ENCODE measurements at regions not wholly inside any gene's neighbourhood (a gene's known extent, or its start where the extent isn't known, plus 50 kb on each side); places are given as distances from the start of the nearest gene placed in this dataset.

DNA sequence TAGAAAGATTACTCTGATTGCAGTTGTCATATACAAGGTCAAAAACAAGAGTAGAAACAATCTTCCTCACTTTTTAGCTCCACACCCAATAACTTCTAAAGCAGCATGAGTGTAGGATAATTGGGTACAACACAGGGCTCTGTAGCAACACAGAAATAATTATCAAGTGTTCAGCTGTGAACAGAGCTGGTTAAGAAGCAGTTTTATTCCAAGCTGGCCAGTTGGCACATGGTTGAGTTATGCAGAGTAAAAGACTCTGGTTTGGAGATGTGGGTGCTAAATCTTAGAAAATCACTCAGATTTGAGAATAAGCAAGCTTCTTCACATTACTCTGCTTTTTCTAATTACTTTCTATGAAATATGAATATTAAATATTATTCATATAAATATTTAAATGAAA lies 118.5 kb downstream of the KIF2B start:
- TF ChIP-seq TEAD4 (IDR thresholded peaks at IDR 0.05) (no peak), TCF12 (IDR thresholded peaks at IDR 0.05; ENCODE audit: low read depth) (no peak), USF1 (IDR thresholded peaks at IDR 0.05) (no peak), EGR1 (IDR thresholded peaks at IDR 0.05) (no peak), CEBPB (IDR thresholded peaks at IDR 0.05) (no peak), FOXM1 (IDR thresholded peaks at IDR 0.05; ENCODE audit: borderline replicate concordance, low read depth) (no peak), RAD21 (IDR thresholded peaks at IDR 0.05; ENCODE audit: low read depth) (no peak), YY1 (IDR thresholded peaks at IDR 0.05; ENCODE audit: low read depth) (no peak), ZBTB7A (IDR thresholded peaks at IDR 0.05; ENCODE audit: low read depth) (no peak), NFIC (IDR thresholded peaks at IDR 0.05) (no peak), CREB1 (IDR thresholded peaks at IDR 0.05; ENCODE audit: low read depth) (no peak), REST (IDR thresholded peaks at IDR 0.05; ENCODE audit: low read depth) (no peak), TAF1 (IDR thresholded peaks at IDR 0.05; ENCODE audit: low read depth) (no peak), EP300 (IDR thresholded peaks at IDR 0.05; ENCODE audit: borderline replicate concordance) (no peak)
- TF ChIP-seq, protein P1, sequence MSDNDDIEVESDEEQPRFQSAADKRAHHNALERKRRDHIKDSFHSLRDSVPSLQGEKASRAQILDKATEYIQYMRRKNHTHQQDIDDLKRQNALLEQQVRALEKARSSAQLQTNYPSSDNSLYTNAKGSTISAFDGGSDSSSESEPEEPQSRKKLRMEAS (IDR thresholded peaks at IDR 0.05) = no peak

GRCh38 chr17:53942436-53942835 lies 119.7 kb downstream of the KIF2B start:
- TF ChIP-seq YY1 (IDR thresholded peaks at IDR 0.05; ENCODE audit: low read depth) (no peak), FOXM1 (IDR thresholded peaks at IDR 0.05; ENCODE audit: borderline replicate concordance, low read depth) (no peak), EGR1 (IDR thresholded peaks at IDR 0.05) (no peak), TEAD4 (IDR thresholded peaks at IDR 0.05) (no peak), RAD21 (IDR thresholded peaks at IDR 0.05; ENCODE audit: low read depth) (no peak), USF1 (IDR thresholded peaks at IDR 0.05) (no peak)

DNA sequence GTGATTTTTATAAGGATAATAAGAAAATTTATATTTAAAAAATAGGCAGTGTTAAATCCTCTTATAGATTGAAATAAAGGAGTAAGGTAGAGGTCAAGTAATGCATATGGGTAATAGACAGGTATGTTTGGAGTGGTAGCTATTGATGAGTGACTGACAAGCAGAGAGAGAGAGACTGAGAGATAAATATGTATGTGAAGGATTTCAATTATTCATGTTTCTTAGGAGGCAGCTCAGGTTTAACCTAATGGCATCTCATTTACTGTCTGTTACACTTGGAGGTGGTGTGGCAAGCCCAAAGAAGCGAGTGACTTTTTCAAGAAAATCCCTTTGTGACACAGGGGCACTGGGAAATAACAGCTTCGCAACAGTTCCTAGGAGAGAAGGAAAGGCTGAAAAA lies 120.2 kb downstream of the KIF2B start:
- TF ChIP-seq FOXM1 (IDR thresholded peaks at IDR 0.05; ENCODE audit: borderline replicate concordance, low read depth) (no peak), RAD21 (IDR thresholded peaks at IDR 0.05; ENCODE audit: low read depth) (no peak), USF1 (IDR thresholded peaks at IDR 0.05) (no peak), CEBPB (IDR thresholded peaks at IDR 0.05) (no peak), TAF1 (IDR thresholded peaks at IDR 0.05; ENCODE audit: low read depth) (no peak), TEAD4 (IDR thresholded peaks at IDR 0.05) (no peak), NFIC (IDR thresholded peaks at IDR 0.05) (no peak), TCF12 (IDR thresholded peaks at IDR 0.05; ENCODE audit: low read depth) (no peak), REST (IDR thresholded peaks at IDR 0.05; ENCODE audit: low read depth) (no peak), EGR1 (IDR thresholded peaks at IDR 0.05) (no peak), EP300 (IDR thresholded peaks at IDR 0.05; ENCODE audit: borderline replicate concordance) (no peak), YY1 (IDR thresholded peaks at IDR 0.05; ENCODE audit: low read depth) (no peak), ZBTB7A (IDR thresholded peaks at IDR 0.05; ENCODE audit: low read depth) (no peak), CREB1 (IDR thresholded peaks at IDR 0.05; ENCODE audit: low read depth) (no peak)
- TF ChIP-seq, protein P1 (IDR thresholded peaks at IDR 0.05) = no peak

DNA sequence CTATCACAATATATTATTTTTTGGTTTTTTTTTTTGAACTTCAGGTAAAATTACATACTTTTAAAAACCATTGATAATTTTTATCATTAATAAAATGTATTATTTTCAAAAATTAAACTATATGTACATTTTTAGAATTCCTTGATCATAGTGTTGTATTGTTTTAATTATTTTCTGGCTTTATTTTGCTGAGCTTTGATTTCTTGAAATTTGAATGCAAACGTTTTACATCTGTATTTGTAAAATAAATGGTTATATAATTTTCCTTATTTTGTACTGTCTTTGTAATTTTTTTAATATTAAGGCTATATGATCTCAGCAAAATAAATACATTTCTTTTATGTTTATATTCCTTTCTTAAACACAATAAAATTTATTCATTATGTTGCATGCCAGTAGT lies 125.6 kb downstream of the KIF2B start:
- no peak for TF ChIP-seq CEBPB (IDR thresholded peaks at IDR 0.05)

GRCh38 chr17:53949473-53950090 lies 126.9 kb downstream of the KIF2B start:
- TF ChIP-seq CEBPB (IDR thresholded peaks at IDR 0.05) (no peak), NFIC (IDR thresholded peaks at IDR 0.05) (no peak), TEAD4 (IDR thresholded peaks at IDR 0.05) (no peak), FOXM1 (IDR thresholded peaks at IDR 0.05; ENCODE audit: borderline replicate concordance, low read depth) (no peak)
- TF ChIP-seq, protein P1 (IDR thresholded peaks at IDR 0.05) = no peak

All from Ishikawa (cell line).